HEK293 (cell line): ENCODE measurements at regions not wholly inside any gene's neighbourhood (a gene's known extent, or its start where the extent isn't known, plus 50 kb on each side); places are given as distances from the start of the nearest gene placed in this dataset.

ENCODE experiments used
- CTCF ChIA-PET: fragments of 350-600 bp; formaldehyde crosslinking; extraction: SDS; loops from one replicate; lab custom pipeline; 2021; ENCODE audit warnings: antibody characterized with exemption; lab: Yijun Ruan, JAX
- POLR2A ChIA-PET: fragments of 300-600 bp; formaldehyde crosslinking; extraction: SDS; loops from one replicate; lab custom pipeline; 2020; ENCODE audit warnings: antibody characterized with exemption, inconsistent platforms; lab: Yijun Ruan, JAX
- H3K27ac ChIP-seq: fragments of 200-500 bp; sonication (Bioruptor generic); 2 replicates; pipeline ENCODE4 v1.5.1; 2014; ENCODE audit warnings: low read depth, low read length, control low read depth, inconsistent platforms; ENCODE audit errors: extremely low read depth
- H3K36me3 ChIP-seq, 2 experiments: fragments of 200-500 bp in 1 of 2; sonication (Bioruptor generic) in 1 of 2; 1 replicate in 1 of 2; 2 replicates in 1 of 2; pipeline ENCODE4 v1.5.1; 2014 to 2017; ENCODE audit warnings: inconsistent platforms in 2 of 2, low read length in 2 of 2; ENCODE audit not compliant: control insufficient read depth in 2 of 2, insufficient read depth in 1 of 2
- H3K4me1 ChIP-seq: fragments of 200-500 bp; sonication (Bioruptor generic); 2 replicates; pipeline ENCODE4 v1.5.1; 2014; ENCODE audit warnings: mild to moderate bottlenecking, low read length, inconsistent platforms; ENCODE audit not compliant: control insufficient read depth, insufficient read depth
- H3K4me3 ChIP-seq: 2 replicates; pipeline ENCODE4 v1.5.1; 2011; ENCODE audit warnings: low read depth, mild to moderate bottlenecking, control low read depth, low read length, moderate library complexity
- H3K9me3 ChIP-seq: fragments of 200-500 bp; sonication (Bioruptor generic); 2 replicates; pipeline ENCODE4 v1.5.1; 2014; ENCODE audit warnings: low read depth, low read length, inconsistent platforms; ENCODE audit not compliant: control insufficient read depth, insufficient read depth
- FEZF1 ChIP-seq: fragments of 450-650 bp; formaldehyde crosslinking; IDR thresholded peaks from 2 replicates; pipeline ENCODE4 v1.5.1; 2016; ENCODE audit warnings: missing biosample characterization, missing genetic modification characterization
- GLIS1 ChIP-seq: fragments of 450-650 bp; formaldehyde crosslinking; IDR thresholded peaks from 2 replicates; pipeline ENCODE4 v1.5.1; 2016; ENCODE audit warnings: missing biosample characterization, missing genetic modification characterization
- HOXD13 ChIP-seq: sonication (generic); formaldehyde crosslinking; IDR thresholded peaks from 2 replicates; pipeline ENCODE4 v1.8.0; 2022; ENCODE audit warnings: missing genetic modification reagents, borderline replicate concordance
- KLF7 ChIP-seq: fragments of 450-650 bp; formaldehyde crosslinking; IDR thresholded peaks from 2 replicates; pipeline ENCODE4 v1.5.1; 2016; ENCODE audit warnings: missing biosample characterization, missing genetic modification characterization, borderline replicate concordance
- PATZ1 ChIP-seq: fragments of 450-650 bp; formaldehyde crosslinking; IDR thresholded peaks from 2 replicates; pipeline ENCODE4 v1.5.1; 2016; ENCODE audit warnings: missing biosample characterization, missing genetic modification characterization
- YY1 ChIP-seq: fragments of 450-650 bp; formaldehyde crosslinking; IDR thresholded peaks from 2 replicates; pipeline ENCODE4 v1.5.1; 2018; ENCODE audit warnings: missing biosample characterization, missing genetic modification characterization
- ZIC2 ChIP-seq: fragments of 450-650 bp; formaldehyde crosslinking; IDR thresholded peaks from 2 replicates; pipeline ENCODE4 v1.5.1; 2016; ENCODE audit warnings: missing biosample characterization, missing genetic modification characterization
- ZNF10 ChIP-seq: fragments of 450-650 bp; formaldehyde crosslinking; IDR thresholded peaks from 2 replicates; pipeline ENCODE4 v1.5.1; 2017; ENCODE audit warnings: missing biosample characterization, missing genetic modification characterization
- ZNF140 ChIP-seq: fragments of 450-650 bp; formaldehyde crosslinking; IDR thresholded peaks from 2 replicates; pipeline ENCODE4 v1.5.1; 2016; ENCODE audit warnings: missing biosample characterization, missing genetic modification characterization
- ZNF148 ChIP-seq: fragments of 450-650 bp; formaldehyde crosslinking; IDR thresholded peaks from 2 replicates; pipeline ENCODE4 v1.5.0; 2017; ENCODE audit warnings: missing biosample characterization, missing genetic modification characterization, borderline replicate concordance
- ZNF157 ChIP-seq: fragments of 450-650 bp; formaldehyde crosslinking; IDR thresholded peaks from 2 replicates; pipeline ENCODE4 v1.5.1; 2016; ENCODE audit warnings: missing biosample characterization, missing genetic modification characterization
- ZNF16 ChIP-seq: fragments of 450-650 bp; formaldehyde crosslinking; IDR thresholded peaks from 2 replicates; pipeline ENCODE4 v1.5.1; 2016; ENCODE audit warnings: low read depth, missing biosample characterization, missing genetic modification characterization
- ZNF2 ChIP-seq: fragments of 450-650 bp; formaldehyde crosslinking; IDR thresholded peaks from 2 replicates; pipeline ENCODE4 v1.5.1; 2016; ENCODE audit warnings: missing biosample characterization, missing genetic modification characterization
- ZNF292 ChIP-seq: fragments of 450-650 bp; formaldehyde crosslinking; IDR thresholded peaks from 2 replicates; pipeline ENCODE4 v1.5.1; 2016; ENCODE audit warnings: low read depth, missing biosample characterization, missing genetic modification characterization, borderline replicate concordance
- ZNF530 ChIP-seq: fragments of 450-650 bp; formaldehyde crosslinking; IDR thresholded peaks from 2 replicates; pipeline ENCODE4 v1.5.1; 2016; ENCODE audit warnings: low read depth, missing biosample characterization, missing genetic modification characterization
- ZNF660 ChIP-seq: fragments of 450-650 bp; IDR thresholded peaks from 2 replicates; pipeline ENCODE4 v1.5.1; 2018; ENCODE audit warnings: missing biosample characterization, mild to moderate bottlenecking, missing genetic modification characterization
- ZNF747 ChIP-seq: fragments of 450-650 bp; formaldehyde crosslinking; IDR thresholded peaks from 2 replicates; pipeline ENCODE4 v1.5.1; 2016; ENCODE audit warnings: missing biosample characterization, missing genetic modification characterization
- ZNF768 ChIP-seq: fragments of 450-650 bp; formaldehyde crosslinking; IDR thresholded peaks from 2 replicates; pipeline ENCODE4 v1.5.1; 2018; ENCODE audit warnings: missing biosample characterization, mild to moderate bottlenecking, missing genetic modification characterization
- ZNF776 ChIP-seq: fragments of 450-650 bp; formaldehyde crosslinking; IDR thresholded peaks from 2 replicates; pipeline ENCODE4 v1.5.0; 2017; ENCODE audit warnings: missing biosample characterization, missing genetic modification characterization, borderline replicate concordance
- TF ChIP-seq, protein P1 (sequence below): fragments of 450-650 bp; formaldehyde crosslinking; conservative IDR thresholded peaks from 2 replicates; pipeline ENCODE4 v1.5.1; 2016; ENCODE audit warnings: low read depth, missing biosample characterization, missing genetic modification characterization

- ChIA-PET POLR2A (no interaction called here), CTCF (no interaction called here)
- Histone ChIP-seq H3K4me1 (no peaks in the 10 kb centered on the region), H3K4me3 (no peak overlapping the region), H3K36me3 (no peaks in the 10 kb centered on the region), H3K27ac (no peak overlapping the region), H3K9me3 (no peaks in the 10 kb centered on the region)
- TF ChIP-seq GLIS1 (tag by site-specific recombination) (peak; percentile 85), ZNF157 (tag by site-specific recombination) (no peak), ZIC2 (tag by site-specific recombination) (peak; percentile 42)
Measured at GRCh38 chr9:90961375-90961774, 159.8 kb downstream of the SYK start.

- Histone ChIP-seq H3K4me3 (no peak overlapping the region), H3K9me3 (no peaks in the 10 kb centered on the region)
- CTCF ChIA-PET: interaction anchor here (0.6 kb wide), 2 partner anchors 46 to 176 kb away, joined by 3 to 4 read pairs; no protein-coding TSS in a partner anchor
- TF ChIP-seq ZNF776 (tag by site-specific recombination): no peak
- TF ChIP-seq, protein P1, sequence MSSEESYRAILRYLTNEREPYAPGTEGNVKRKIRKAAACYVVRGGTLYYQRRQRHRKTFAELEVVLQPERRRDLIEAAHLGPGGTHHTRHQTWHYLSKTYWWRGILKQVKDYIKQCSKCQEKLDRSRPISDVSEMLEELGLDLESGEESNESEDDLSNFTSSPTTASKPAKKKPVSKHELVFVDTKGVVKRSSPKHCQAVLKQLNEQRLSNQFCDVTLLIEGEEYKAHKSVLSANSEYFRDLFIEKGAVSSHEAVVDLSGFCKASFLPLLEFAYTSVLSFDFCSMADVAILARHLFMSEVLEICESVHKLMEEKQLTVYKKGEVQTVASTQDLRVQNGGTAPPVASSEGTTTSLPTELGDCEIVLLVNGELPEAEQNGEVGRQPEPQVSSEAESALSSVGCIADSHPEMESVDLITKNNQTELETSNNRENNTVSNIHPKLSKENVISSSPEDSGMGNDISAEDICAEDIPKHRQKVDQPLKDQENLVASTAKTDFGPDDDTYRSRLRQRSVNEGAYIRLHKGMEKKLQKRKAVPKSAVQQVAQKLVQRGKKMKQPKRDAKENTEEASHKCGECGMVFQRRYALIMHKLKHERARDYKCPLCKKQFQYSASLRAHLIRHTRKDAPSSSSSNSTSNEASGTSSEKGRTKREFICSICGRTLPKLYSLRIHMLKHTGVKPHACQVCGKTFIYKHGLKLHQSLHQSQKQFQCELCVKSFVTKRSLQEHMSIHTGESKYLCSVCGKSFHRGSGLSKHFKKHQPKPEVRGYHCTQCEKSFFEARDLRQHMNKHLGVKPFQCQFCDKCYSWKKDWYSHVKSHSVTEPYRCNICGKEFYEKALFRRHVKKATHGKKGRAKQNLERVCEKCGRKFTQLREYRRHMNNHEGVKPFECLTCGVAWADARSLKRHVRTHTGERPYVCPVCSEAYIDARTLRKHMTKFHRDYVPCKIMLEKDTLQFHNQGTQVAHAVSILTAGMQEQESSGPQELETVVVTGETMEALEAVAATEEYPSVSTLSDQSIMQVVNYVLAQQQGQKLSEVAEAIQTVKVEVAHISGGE (tag by site-specific recombination): no peak
- TF ChIP-seq, all 188 proteins: peak for 0
- no peak overlapping the region for H3K27ac ChIP-seq
- POLR2A ChIA-PET: no interaction called here
- no peaks in the 10 kb centered on the region for H3K36me3 ChIP-seq
- no peaks in the 10 kb centered on the region for H3K4me1 ChIP-seq
Measured at GRCh38 chr9:90964101-90965020, 162.7 kb downstream of the SYK start.

DNA sequence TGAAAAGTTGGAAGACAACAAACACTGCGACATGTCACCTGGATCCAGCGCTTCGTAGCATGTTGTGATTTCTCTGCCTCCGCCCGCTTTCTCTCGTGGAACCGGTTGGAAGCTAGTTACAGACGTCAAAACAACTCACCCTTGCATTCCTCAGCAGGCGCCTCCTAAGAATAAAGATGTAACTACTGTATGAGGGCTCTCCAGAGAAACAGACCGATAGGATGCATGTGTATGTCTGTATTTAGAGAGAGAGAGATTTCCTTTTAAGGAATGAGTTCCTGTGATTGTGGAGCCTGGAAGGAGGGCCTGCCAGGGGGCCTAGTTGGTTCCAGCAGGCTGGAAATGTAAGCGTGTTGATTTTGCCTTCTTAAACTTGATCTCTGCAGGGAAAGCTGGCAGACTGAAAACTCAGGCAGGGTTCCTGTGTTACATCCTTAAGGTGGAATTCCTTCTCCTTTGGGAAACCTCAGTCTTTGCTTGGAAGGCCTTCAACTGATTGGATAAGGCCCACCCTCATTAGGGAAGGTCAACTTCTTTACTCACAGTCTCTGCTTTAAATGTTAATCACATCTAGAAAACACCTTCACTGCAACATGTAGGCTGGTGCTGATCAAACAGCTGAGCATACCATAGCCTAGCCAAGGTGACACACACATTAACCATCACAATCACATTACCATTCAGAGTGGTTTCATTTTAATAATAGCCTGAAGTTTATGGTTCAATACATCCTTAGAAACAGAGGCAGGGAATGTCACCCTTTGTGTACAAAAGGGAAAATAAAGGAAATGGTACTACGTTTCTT lies 163.8 kb downstream of the SYK start:
- Histone ChIP-seq H3K4me1 (no peaks in the 10 kb centered on the region), H3K27ac (no peak overlapping the region), H3K9me3 (no peaks in the 10 kb centered on the region), H3K4me3 (no peak overlapping the region), H3K36me3 (no peaks in the 10 kb centered on the region)
- ChIA-PET CTCF (no interaction called here), POLR2A (no interaction called here)
- no peak for TF ChIP-seq ZNF747
- no peak for TF ChIP-seq ZNF530 (tag by site-specific recombination)
- TF ChIP-seq ZNF16 (tag by site-specific recombination): no peak
- no peak for TF ChIP-seq YY1 (tag by site-specific recombination)
- TF ChIP-seq HOXD13: no peak
- no peak for TF ChIP-seq FEZF1
- TF ChIP-seq ZNF292 (tag by site-specific recombination): no peak
- TF ChIP-seq ZNF660 (tag by site-specific recombination): no peak
- peak; percentile 93 for TF ChIP-seq ZNF10 (tag by site-specific recombination)

DNA sequence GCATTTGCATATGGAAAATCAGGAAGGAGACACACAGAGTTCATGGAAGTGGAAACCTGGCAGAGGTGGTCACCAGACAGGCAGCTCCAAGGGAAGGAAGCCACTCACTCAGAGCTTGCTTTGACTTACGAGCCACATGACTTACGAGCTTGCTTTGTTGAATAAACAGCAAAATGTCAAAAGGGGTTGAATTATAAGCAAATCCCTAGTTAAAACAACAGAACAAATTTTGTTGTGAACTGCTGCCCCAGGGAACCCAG lies 164.3 kb downstream of the SYK start:
- Histone ChIP-seq H3K9me3 (no peaks in the 10 kb centered on the region), H3K36me3 (no peaks in the 10 kb centered on the region), H3K4me1 (no peaks in the 10 kb centered on the region), H3K27ac (no peak overlapping the region), H3K4me3 (no peak overlapping the region)
- POLR2A ChIA-PET: no interaction called here
- CTCF ChIA-PET: no interaction called here
- TF ChIP-seq ZNF148 (no peak), ZNF768 (no peak), ZNF2 (tag by site-specific recombination) (no peak), KLF7 (no peak), PATZ1 (no peak), ZNF140 (tag by site-specific recombination) (no peak)
